ENCODE measurements at regions not wholly inside any gene's neighbourhood (a gene's known extent, or its start where the extent isn't known, plus 50 kb on each side); places are given as distances from the start of the nearest gene placed in this dataset.
A peak's percentile ranks its signal among the peaks of the same experiment; 100 is the strongest.

- in situ Hi-C loops (cut with MboI; ENCODE audit: low sequenced_read_pairs): no loop called here
- H3K14ac ChIP-seq (replicated peaks; ENCODE audit: low read depth, low read length): no peak overlapping the region
- TF ChIP-seq RCOR1 (IDR thresholded peaks at IDR 0.05; ENCODE audit: insufficient replicate concordance, low read length) (no peak), SMC3 (IDR thresholded peaks at IDR 0.05; ENCODE audit: low read depth, low read length) (no peak), CEBPB (IDR thresholded peaks at IDR 0.05; ENCODE audit: low read depth, low read length) (no peak), MAFK (IDR thresholded peaks at IDR 0.05; ENCODE audit: low read depth, low read length) (no peak), RAD21 (IDR thresholded peaks at IDR 0.05; ENCODE audit: low read length) (no peak), USF2 (IDR thresholded peaks at IDR 0.05; ENCODE audit: low read depth, low read length) (no peak), CHD1 (IDR thresholded peaks at IDR 0.05; ENCODE audit: low read depth, low read length) (no peak), POLR2A (IDR thresholded peaks at IDR 0.05; ENCODE audit: low read depth, low read length) (no peak), BHLHE40 (IDR thresholded peaks at IDR 0.05; ENCODE audit: low read depth, low read length) (no peak), MAZ (IDR thresholded peaks at IDR 0.05; ENCODE audit: borderline replicate concordance, low read depth, low read length) (no peak), FOS (IDR thresholded peaks at IDR 0.05; ENCODE audit: low read depth, low read length) (no peak), CTCF (conservative IDR thresholded peaks at IDR 0.05; ENCODE audit: low read depth, low read length) (no peak)
- ChIA-PET CTCF (no interaction called here), POLR2A (ENCODE audit: unreplicated experiment) (no interaction called here)
- no peak overlapping the region for H4K91ac ChIP-seq (ENCODE audit: insufficient read depth, low read depth, low read length)
- H3K4me2 ChIP-seq (ENCODE audit: low read depth, low read length): no peak overlapping the region
- no peak overlapping the region for H3K56ac ChIP-seq (ENCODE audit: extremely low read depth, insufficient read depth, low read length)
- no peaks in the 10 kb centered on the region for H3K36me3 ChIP-seq (ENCODE audit: control insufficient read depth, insufficient read depth, low read length)
- H4K8ac ChIP-seq (ENCODE audit: low read depth in 2 of 2, low read length in 2 of 2): no peak overlapping the region
- no peak overlapping the region for H2AK5ac ChIP-seq (ENCODE audit: low read depth, low read length)
- H3K9ac ChIP-seq (ENCODE audit: low read depth, low read length): no peak overlapping the region
- no peak overlapping the region for H3K23ac ChIP-seq (ENCODE audit: low read depth, low read length)
- H2BK5ac ChIP-seq (ENCODE audit: low read depth, low read length, poor library complexity, severe bottlenecking): no peak overlapping the region
- H3K27me3 ChIP-seq (ENCODE audit: control insufficient read depth, insufficient read depth, low read length): no peaks in the 10 kb centered on the region; the same call in 1 of the 2 replicates
- H3K18ac ChIP-seq (ENCODE audit: low read depth, low read length): no peak overlapping the region
- peak; percentile 8 for DNase-seq
- H3K9me1 ChIP-seq (ENCODE audit: insufficient read depth, low read length): no peaks in the 10 kb centered on the region
- dilution Hi-C loops (cut with HindIII; ENCODE audit: low sequenced_read_pairs, unreplicated experiment): no loop called here
- H3K4ac ChIP-seq (ENCODE audit: low read depth, low read length): no peak overlapping the region
- no CpG with 5 or more reads among the region's 2 CpGs for WGBS, 2 experiments (ENCODE audit: extremely low coverage in 2 of 2, insufficient read length in 1 of 2)
- no peak overlapping the region for H3K27ac ChIP-seq (ENCODE audit: insufficient read depth, low read length)
- H2BK120ac ChIP-seq (ENCODE audit: low read depth, low read length): no peak overlapping the region
- no peak overlapping the region for H2BK20ac ChIP-seq (ENCODE audit: low read depth, low read length)
- H3K9me3 ChIP-seq (ENCODE audit: control insufficient read depth, insufficient read depth, low read length): no peaks in the 10 kb centered on the region
- ATAC-seq (ENCODE audit: low read depth): no peak
- BruUV-seq (replicated peaks): no TSS peak
- no peaks in the 10 kb centered on the region for H4K20me1 ChIP-seq (ENCODE audit: insufficient read depth, low read length)
- intact Hi-C loops (cut with micrococcal nuclease): no loop called here
- no peak overlapping the region for H2AFZ ChIP-seq (replicated peaks; ENCODE audit: low read length, poor library complexity)
- H3K4me3 ChIP-seq (ENCODE audit: insufficient read depth, low read depth, low read length): no peak overlapping the region
- no peaks in the 10 kb centered on the region for H3K4me1 ChIP-seq (ENCODE audit: control insufficient read depth, insufficient read depth, low read length)
- no peak overlapping the region for H2AK9ac ChIP-seq (replicated peaks; ENCODE audit: low read depth, low read length, poor library complexity)
- no peak overlapping the region for H2BK15ac ChIP-seq (ENCODE audit: low read depth, low read length)
- no peak overlapping the region for H4K5ac ChIP-seq (ENCODE audit: low read depth, low read length)
- no peaks in the 10 kb centered on the region for H3K79me1 ChIP-seq (ENCODE audit: low read depth in 1 of 2, low read length in 2 of 2)
These were observed 144.9 kb upstream of the MRPS22 start for GRCh38 chr3:139198929-139199328.

All from IMR-90 (cell line).